H1 (cell line): ENCODE measurements at regions not wholly inside any gene's neighbourhood (a gene's known extent, or its start where the extent isn't known, plus 50 kb on each side); places are given as distances from the start of the nearest gene placed in this dataset.

ENCODE experiments used
- BCL11A ChIP-seq, 2 experiments: IDR thresholded peaks; one replicate each; pipeline ENCODE4 v1.6.1; 2011; ENCODE audit warnings: low read depth in 2 of 2, low read length in 2 of 2, mild to moderate bottlenecking in 2 of 2
- CHD1 ChIP-seq: IDR thresholded peaks from 2 replicates; pipeline ENCODE4 v1.6.1; 2012; ENCODE audit warnings: low read depth, low read length, improper control_type of control experiment
- SUZ12 ChIP-seq: fragments of 200-600 bp; sonication (generic); IDR thresholded peaks from 2 replicates; pipeline ENCODE4 v1.6.1; 2012; ENCODE audit warnings: mild to moderate bottlenecking, inconsistent platforms, low read length, moderate library complexity, mixed read lengths
- TF ChIP-seq, protein P1 (sequence below), 3 experiments: IDR thresholded peaks; 1 replicate in 2 of 3; 2 replicates in 1 of 3; pipeline versions ENCODE4 v1.5.1 to v1.6.1; 2011; ENCODE audit warnings: low read length in 3 of 3, mild to moderate bottlenecking in 3 of 3, inconsistent platforms in 2 of 3, low read depth in 1 of 3, moderate library complexity in 1 of 3; ENCODE audit not compliant: insufficient read depth in 1 of 3; ENCODE audit errors: control extremely low read depth in 1 of 3

- TF ChIP-seq, protein P1, sequence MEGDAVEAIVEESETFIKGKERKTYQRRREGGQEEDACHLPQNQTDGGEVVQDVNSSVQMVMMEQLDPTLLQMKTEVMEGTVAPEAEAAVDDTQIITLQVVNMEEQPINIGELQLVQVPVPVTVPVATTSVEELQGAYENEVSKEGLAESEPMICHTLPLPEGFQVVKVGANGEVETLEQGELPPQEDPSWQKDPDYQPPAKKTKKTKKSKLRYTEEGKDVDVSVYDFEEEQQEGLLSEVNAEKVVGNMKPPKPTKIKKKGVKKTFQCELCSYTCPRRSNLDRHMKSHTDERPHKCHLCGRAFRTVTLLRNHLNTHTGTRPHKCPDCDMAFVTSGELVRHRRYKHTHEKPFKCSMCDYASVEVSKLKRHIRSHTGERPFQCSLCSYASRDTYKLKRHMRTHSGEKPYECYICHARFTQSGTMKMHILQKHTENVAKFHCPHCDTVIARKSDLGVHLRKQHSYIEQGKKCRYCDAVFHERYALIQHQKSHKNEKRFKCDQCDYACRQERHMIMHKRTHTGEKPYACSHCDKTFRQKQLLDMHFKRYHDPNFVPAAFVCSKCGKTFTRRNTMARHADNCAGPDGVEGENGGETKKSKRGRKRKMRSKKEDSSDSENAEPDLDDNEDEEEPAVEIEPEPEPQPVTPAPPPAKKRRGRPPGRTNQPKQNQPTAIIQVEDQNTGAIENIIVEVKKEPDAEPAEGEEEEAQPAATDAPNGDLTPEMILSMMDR (IDR thresholded peaks at IDR 0.05; ENCODE audit: control extremely low read depth in 1 of 3, insufficient read depth in 1 of 3, low read depth in 1 of 3, low read length in 3 of 3) = no peak
- TF ChIP-seq SUZ12 (no peak), BCL11A (IDR thresholded peaks at IDR 0.05; ENCODE audit: low read depth in 2 of 2, low read length in 2 of 2) (no peak), CHD1 (no peak)
These were observed 408.3 kb upstream of the MAGEC2 start (continued) for GRCh38 chrX:142613403-142613802.
